IPS DF 19.7 (cell line): ENCODE measurements at regions not wholly inside any gene's neighbourhood (a gene's known extent, or its start where the extent isn't known, plus 50 kb on each side); places are given as distances from the start of the nearest gene placed in this dataset.

ENCODE experiments used
- DNase-seq: peaks from one replicate; pipeline ENCODE4 v3.0.0-alpha.2; 2013; ENCODE audit warnings: low read depth, low spot score

- no peak for DNase-seq
Measured at GRCh38 chr14:22338917-22339715, 249.9 kb downstream of the DAD1 start.

GRCh38 chr14:22338381-22338780 is 250.6 kb downstream of the DAD1 start:
- DNase-seq: no peak

- DNase-seq: no peak
Measured at GRCh38 chr14:22337938-22338337, 251.1 kb downstream of the DAD1 start.

DNA sequence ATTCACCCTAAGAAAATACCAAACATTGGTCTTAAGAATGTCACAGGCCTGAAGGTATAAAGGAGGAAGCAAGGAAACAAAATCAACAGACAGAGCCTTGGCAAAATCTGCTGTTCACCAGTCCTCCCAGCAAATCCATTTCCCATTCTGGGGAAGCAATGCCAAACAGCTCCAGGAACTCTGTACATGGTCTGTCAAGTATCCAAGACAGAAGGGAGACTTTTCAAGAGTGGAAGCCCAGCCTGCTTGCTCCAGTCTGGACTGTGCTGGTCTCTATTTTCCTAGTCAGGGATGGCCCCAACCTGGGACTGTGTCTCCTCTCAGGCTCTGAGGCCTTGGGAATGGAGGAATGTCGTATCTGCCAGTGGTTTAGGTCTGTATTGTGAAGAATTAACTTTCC is 251.5 kb downstream of the DAD1 start:
- DNase-seq: no peak

- DNase-seq: no peak
Measured at GRCh38 chr14:22336031-22336430, 253.0 kb downstream of the DAD1 start.

DNA sequence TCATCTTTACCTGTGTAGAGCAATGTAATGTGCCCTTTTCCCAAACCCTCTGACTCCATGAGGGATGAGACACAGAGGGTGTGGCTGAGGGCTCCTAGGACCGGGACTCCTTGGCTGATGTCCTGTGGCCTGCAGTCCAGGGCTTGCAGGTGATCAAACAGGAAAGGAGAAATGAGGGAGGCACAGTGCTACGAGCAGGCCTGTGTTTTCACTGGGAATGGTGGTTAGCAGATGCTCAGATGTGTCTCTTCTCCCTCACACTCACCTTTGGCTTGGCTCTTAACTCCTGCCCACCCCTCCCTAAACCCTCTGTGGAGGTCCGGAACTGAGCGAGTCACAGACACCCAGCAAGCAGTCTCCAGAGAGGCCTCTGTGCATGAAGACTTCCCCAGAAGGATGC is 254.4 kb downstream of the DAD1 start:
- no peak for DNase-seq

DNA sequence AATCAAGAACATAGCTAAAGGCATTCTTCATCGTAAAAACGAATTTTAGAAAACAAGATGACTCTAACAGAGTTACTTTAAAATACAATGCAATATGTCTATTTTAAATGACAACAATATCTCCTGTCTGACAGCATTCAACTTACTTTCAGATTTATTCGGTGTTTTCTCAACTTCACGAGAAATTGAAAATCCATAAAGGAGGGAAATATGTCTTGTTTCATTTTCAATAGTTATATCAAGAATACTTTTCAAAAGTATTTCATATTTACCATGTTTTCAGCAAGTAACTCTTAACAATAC is 254.8 kb downstream of the DAD1 start:
- no peak for DNase-seq

- no peak for DNase-seq
Measured at GRCh38 chr14:22333422-22334274, 255.4 kb downstream of the DAD1 start.

- DNase-seq: no peak
Measured at GRCh38 chr14:22332686-22333421, 256.2 kb downstream of the DAD1 start.

GRCh38 chr14:22329371-22329770 is 259.7 kb downstream of the DAD1 start:
- DNase-seq: no peak

DNA sequence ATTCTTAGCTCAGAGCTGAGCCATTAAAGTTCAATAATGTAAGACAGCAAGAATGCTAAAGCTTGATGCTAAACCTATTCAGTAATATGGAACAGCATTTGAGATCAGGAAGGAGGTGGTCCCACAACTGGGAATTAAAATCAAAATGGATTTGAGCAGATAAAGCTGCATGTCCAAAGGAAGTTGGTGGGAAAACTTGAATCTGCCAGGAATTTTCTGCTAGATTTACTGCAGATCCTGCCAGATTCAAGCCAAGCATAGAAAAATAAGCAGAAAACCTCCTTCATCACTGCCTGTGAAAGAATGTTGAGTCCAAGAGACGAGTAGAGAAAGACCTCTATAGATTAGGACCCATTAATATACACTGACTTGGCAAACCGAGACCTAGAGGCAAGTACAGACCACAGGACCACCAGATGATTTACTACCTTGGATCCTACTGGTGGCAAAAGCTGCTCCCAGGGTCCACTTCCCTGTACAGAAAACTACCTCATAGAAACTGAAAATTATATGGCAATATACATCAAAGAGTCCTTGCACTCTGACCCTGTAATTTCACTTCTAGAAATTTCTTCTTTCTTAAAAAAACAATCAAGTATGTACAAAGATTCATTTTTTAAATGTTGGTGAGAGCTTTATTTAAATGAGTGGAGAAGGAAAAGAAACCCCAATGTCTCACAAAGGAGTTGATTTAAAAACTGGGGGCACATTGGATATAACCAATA is 263.2 kb downstream of the DAD1 start:
- DNase-seq: no peak

DNA sequence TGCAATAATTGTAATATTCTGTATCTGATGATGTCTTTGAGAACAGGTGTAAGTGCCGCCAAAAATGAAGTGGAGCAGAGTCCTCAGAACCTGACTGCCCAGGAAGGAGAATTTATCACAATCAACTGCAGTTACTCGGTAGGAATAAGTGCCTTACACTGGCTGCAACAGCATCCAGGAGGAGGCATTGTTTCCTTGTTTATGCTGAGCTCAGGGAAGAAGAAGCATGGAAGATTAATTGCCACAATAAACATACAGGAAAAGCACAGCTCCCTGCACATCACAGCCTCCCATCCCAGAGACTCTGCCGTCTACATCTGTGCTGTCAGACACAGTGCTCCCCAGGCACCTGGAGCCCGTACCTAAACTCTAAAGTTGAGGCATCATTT is 268.7 kb downstream of the DAD1 start:
- DNase-seq: no peak

GRCh38 chr14:22319526-22320361 is 269.3 kb downstream of the DAD1 start:
- no peak for DNase-seq

GRCh38 chr14:22318951-22319350 is 270.1 kb downstream of the DAD1 start:
- no peak for DNase-seq

DNA sequence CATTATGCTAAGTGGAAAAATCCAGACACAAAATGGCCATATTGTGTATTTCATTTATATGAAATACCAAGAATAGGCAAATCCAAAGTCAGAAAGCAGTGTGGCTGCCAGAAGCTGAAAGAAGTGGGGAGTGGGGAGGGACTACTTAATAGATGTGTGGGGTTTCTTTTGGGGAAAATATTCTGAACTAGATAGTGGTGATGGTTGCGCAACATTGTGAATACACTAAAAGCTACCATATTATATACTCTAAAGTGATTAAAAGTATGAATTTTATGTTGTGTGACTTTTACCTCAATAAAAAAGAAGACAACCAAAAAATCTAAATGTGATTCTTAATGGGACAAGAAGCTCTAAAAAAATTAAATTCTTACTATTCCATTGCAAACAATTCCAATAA is 272.6 kb downstream of the DAD1 start:
- DNase-seq: no peak

- no peak for DNase-seq
Measured at GRCh38 chr14:22315336-22315735, 273.7 kb downstream of the DAD1 start.

DNA sequence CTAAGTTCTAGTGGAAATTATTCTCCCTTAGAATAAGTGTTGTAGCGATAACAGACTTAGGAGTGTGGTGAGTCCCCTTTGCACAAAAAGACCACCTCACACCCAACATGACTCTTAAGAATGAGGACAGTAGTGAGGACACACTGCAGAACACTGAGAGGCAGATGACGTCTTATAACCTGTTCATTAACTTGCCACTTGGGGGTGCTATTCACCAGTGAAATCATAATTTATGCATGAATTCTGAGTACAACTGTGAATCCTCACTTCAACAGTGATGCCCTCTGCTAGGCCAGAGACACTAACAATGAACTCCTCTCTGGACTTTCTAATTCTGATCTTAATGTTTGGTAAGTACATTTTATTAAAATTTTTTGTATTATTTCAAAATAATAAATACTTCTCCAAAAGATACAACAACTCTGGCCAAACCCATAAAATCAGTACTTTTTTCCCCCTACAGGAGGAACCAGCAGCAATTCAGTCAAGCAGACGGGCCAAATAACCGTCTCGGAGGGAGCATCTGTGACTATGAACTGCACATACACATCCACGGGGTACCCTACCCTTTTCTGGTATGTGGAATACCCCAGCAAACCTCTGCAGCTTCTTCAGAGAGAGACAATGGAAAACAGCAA is 274.7 kb downstream of the DAD1 start:
- no peak for DNase-seq

DNA sequence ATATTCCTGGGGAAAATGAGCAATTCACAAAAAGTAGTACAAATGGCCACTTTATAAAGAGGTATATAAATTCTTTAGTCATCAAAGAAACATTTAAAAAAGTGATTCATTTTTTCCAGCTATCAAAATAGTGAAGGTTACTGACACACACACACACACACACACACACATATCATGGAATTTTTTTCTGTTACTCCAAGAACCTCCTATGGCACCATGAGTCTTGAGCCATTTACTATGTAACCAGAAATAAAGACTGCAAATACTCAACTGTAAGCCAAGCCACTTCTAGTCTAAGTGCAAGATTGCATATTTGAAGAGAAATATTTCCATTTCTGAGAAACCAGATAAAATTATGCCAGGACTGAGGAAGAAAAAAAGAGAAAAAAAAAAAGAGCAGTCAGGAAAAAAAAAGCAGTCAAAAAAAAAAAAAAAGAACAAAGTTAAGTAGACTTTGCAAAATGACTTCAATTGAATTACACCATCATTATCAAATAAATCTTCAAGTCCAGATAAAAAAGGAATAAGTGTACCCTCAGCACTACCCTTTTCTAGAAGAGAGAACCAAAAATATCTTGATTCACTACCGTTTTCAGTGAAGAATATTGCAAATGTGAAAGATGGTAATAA is 275.7 kb downstream of the DAD1 start:
- no peak for DNase-seq

- no peak for DNase-seq
Measured at GRCh38 chr14:22311636-22312035, 277.4 kb downstream of the DAD1 start.

GRCh38 chr14:22305607-22306006 is 283.4 kb downstream of the DAD1 start:
- DNase-seq: no peak
